A673 (cell line): ENCODE measurements at regions not wholly inside any gene's neighbourhood (a gene's known extent, or its start where the extent isn't known, plus 50 kb on each side); places are given as distances from the start of the nearest gene placed in this dataset.

Experiments
- BruUV-seq: library from RNA; stranded (reverse); fragments of 400-500 nt; replicated peaks from 2 replicates; lab custom pipeline; 2021; lab: Mats Ljungman, UMichigan
- CTCF ChIA-PET: fragments of 300-600 bp; sonication (Branson Sonifier 250); formaldehyde crosslinking; loops from one replicate; lab custom pipeline; 2022; ENCODE audit warnings: antibody characterized with exemption; lab: Charles Lee
- POLR2A ChIA-PET: fragments of 300-600 bp; sonication (Branson Sonifier 250); formaldehyde crosslinking; loops from one replicate; lab custom pipeline; 2022; ENCODE audit warnings: antibody characterized with exemption; ENCODE audit not compliant: low non-redundant PET; lab: Charles Lee
- DNase-seq: peaks from one replicate; pipeline ENCODE4 v3.0.0-alpha.2; 2015; ENCODE audit warnings: low spot score
- H3K27ac ChIP-seq: fragments of 200-600 bp; sonication (generic); 2 replicates; pipeline ENCODE4 v1.5.1; 2016; ENCODE audit warnings: mixed run types, low read depth, mild to moderate bottlenecking, mixed read lengths, antibody characterized with exemption, low read length; ENCODE audit not compliant: poor library complexity, severe bottlenecking
- H3K27me3 ChIP-seq: fragments of 200-600 bp; sonication (generic); replicated peaks from 2 replicates; pipeline ENCODE4 v1.6.1; 2017; ENCODE audit warnings: mixed run types, low read depth, mild to moderate bottlenecking, mixed read lengths, antibody characterized with exemption, low read length; ENCODE audit not compliant: insufficient read depth, poor library complexity
- H3K36me3 ChIP-seq: fragments of 200-600 bp; sonication (generic); 2 replicates; pipeline ENCODE4 v1.6.1; 2016; ENCODE audit warnings: mixed run types, mild to moderate bottlenecking, mixed read lengths, antibody characterized with exemption, low read length; ENCODE audit not compliant: insufficient read depth, poor library complexity, severe bottlenecking
- H3K4me1 ChIP-seq: fragments of 200-600 bp; sonication (generic); 2 replicates; pipeline ENCODE4 v1.6.1; 2017; ENCODE audit warnings: mixed run types, mild to moderate bottlenecking, mixed read lengths, antibody characterized with exemption, low read length; ENCODE audit not compliant: insufficient read depth, poor library complexity, severe bottlenecking
- H3K4me3 ChIP-seq: fragments of 200-600 bp; sonication (generic); 2 replicates; pipeline ENCODE4 v1.5.1; 2016; ENCODE audit warnings: low read depth, mixed run types, mild to moderate bottlenecking, mixed read lengths, low read length; ENCODE audit not compliant: poor library complexity, severe bottlenecking
- H3K9me3 ChIP-seq: fragments of 200-600 bp; sonication (generic); 2 replicates; pipeline ENCODE4 v1.6.1; 2016; ENCODE audit warnings: mixed run types, low read depth, mild to moderate bottlenecking, mixed read lengths, antibody characterized with exemption, low read length; ENCODE audit not compliant: poor library complexity, severe bottlenecking
- EZH2 ChIP-seq: fragments of 200-600 bp; sonication (generic); IDR thresholded peaks from 2 replicates; pipeline ENCODE4 v1.6.1; 2017; ENCODE audit warnings: borderline replicate concordance, low read depth, mild to moderate bottlenecking, mixed read lengths, antibody characterized with exemption, low read length; ENCODE audit not compliant: poor library complexity, severe bottlenecking
- intact Hi-C: fragments of 100-400 bp; cut with micrococcal nuclease; formaldehyde crosslinking; loops from one replicate; pipeline ENCODE4 v1.10.0; 2022; ENCODE audit not compliant: unreplicated experiment
- TF ChIP-seq, protein P1 (sequence below): fragments of 300-800, 200-600 bp; sonication (generic); conservative IDR thresholded peaks from 2 replicates; pipeline ENCODE4 v1.5.1; 2017; ENCODE audit warnings: low read depth, mild to moderate bottlenecking, antibody characterized with exemption, low read length, moderate library complexity, mixed read lengths

DNA sequence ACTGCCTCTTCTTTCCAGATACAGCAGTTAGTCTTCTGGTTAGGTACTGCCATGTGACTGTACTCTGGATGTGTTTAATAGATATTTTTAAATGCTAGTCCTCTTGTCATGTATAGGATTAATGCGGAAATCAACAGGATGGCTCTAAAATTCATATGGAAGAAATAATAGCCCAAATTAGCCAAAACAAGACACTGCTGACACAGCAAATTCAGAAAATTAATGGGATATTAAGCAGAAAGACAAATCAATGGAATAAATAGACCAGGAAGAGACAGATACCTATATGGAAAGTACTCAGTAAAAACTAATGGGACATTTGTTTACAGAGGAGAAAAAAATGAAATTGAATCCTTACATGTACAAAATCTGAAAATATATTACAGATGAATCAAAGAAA is 679.3 kb upstream of the PCDH20 start:
- Histone ChIP-seq H3K9me3 (no peaks in the 10 kb centered on the region), H3K27ac (no peak overlapping the region), H3K36me3 (no peaks in the 10 kb centered on the region), H3K4me1 (no peaks in the 10 kb centered on the region), H3K27me3 (no peaks in the 10 kb centered on the region), H3K4me3 (no peak overlapping the region)
- no peak for TF ChIP-seq EZH2
- TF ChIP-seq, protein P1, sequence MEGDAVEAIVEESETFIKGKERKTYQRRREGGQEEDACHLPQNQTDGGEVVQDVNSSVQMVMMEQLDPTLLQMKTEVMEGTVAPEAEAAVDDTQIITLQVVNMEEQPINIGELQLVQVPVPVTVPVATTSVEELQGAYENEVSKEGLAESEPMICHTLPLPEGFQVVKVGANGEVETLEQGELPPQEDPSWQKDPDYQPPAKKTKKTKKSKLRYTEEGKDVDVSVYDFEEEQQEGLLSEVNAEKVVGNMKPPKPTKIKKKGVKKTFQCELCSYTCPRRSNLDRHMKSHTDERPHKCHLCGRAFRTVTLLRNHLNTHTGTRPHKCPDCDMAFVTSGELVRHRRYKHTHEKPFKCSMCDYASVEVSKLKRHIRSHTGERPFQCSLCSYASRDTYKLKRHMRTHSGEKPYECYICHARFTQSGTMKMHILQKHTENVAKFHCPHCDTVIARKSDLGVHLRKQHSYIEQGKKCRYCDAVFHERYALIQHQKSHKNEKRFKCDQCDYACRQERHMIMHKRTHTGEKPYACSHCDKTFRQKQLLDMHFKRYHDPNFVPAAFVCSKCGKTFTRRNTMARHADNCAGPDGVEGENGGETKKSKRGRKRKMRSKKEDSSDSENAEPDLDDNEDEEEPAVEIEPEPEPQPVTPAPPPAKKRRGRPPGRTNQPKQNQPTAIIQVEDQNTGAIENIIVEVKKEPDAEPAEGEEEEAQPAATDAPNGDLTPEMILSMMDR, result no peak
- ChIA-PET POLR2A (no interaction called here), CTCF (no interaction called here)
- BruUV-seq, result no TSS peak
- intact Hi-C loops, result no loop called here
- DNase-seq, result no peak

DNA sequence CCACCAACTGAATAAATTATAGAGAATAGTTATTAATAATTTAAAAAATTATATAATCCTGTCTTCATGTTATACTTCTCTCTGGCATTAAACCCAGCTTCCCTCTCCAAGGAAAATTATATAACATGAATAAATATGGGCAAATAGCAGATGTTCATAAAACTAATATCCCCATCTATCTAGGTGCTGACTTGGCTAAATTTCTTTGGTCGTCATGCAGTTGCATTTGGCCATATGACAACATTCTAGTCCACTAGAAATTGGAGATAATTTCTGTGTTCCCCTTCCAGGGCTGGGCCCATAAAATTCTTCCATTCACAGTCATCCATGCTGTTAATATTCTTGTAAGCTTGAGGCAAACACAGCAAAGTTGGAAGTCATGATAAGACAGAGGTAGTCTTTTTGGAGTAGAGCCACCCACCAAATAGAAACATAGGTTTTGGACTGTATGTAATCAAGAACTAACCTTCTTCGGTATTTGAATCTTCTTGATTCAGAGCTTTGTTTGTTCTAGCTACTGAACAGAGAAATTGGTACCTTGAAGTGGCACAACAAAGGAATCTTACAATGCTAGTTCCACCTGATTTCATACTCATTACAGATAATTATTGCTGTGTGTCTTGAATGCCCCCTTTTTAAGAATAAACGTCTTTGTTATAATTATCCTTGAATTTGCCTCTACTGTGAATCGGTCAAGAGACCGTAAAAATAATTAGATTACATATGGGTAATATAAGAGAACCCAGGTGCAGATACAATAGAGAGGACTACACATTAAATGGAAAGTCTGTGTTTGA is 678.5 kb upstream of the PCDH20 start:
- intact Hi-C loops, result no loop called here
- ChIA-PET POLR2A (no interaction called here), CTCF (no interaction called here)
- Histone ChIP-seq H3K9me3 (no peaks in the 10 kb centered on the region), H3K4me1 (no peaks in the 10 kb centered on the region), H3K27me3 (no peaks in the 10 kb centered on the region), H3K36me3 (no peaks in the 10 kb centered on the region), H3K27ac (no peak overlapping the region), H3K4me3 (no peak overlapping the region)
- no peak for DNase-seq
- TF ChIP-seq EZH2, result no peak
- TF ChIP-seq, protein P1, result no peak
- BruUV-seq, result no TSS peak

DNA sequence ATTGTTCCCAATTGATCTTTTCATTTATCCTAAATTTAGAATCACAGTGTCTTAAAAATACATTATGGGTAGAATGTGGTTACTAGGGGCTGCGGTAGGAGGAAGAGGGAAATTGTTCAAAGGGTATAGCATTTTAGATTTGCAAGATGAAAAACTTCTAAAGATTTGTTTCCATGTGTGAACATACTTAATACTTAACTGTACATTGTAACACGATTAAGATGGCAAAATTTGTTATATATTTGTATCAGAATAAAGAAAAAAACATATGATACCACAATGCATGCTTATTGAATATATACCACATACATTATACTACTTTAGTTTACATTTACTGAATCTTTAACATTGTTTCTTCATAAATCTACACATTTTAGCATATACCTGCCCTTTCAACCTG is 677.3 kb upstream of the PCDH20 start:
- POLR2A ChIA-PET, result no interaction called here
- no TSS peak for BruUV-seq

More for the DNA sequence above, 677.3 kb upstream of the PCDH20 start:
- intact Hi-C loops, result no loop called here
- no peaks in the 10 kb centered on the region for H3K4me1 ChIP-seq
- TF ChIP-seq, protein P1, result no peak
- no peak for TF ChIP-seq EZH2
- no peak for DNase-seq
- no peak overlapping the region for H3K4me3 ChIP-seq
- CTCF ChIA-PET, result no interaction called here
- no peaks in the 10 kb centered on the region for H3K9me3 ChIP-seq
- H3K27ac ChIP-seq, result no peak overlapping the region
- no peaks in the 10 kb centered on the region for H3K36me3 ChIP-seq
- H3K27me3 ChIP-seq, result no peaks in the 10 kb centered on the region
